Caco-2 (cell line): ENCODE measurements at regions not wholly inside any gene's neighbourhood (a gene's known extent, or its start where the extent isn't known, plus 50 kb on each side); places are given as distances from the start of the nearest gene placed in this dataset.

Experiments used
- BruUV-seq: library from RNA; stranded (reverse); fragments of 400-500 nt; replicated peaks from 2 replicates; lab custom pipeline; 2021; lab: Mats Ljungman, UMichigan
- CTCF ChIA-PET: fragments of 300-600 bp; sonication (Branson Sonifier 250); formaldehyde crosslinking; loops from one replicate; lab custom pipeline; 2022; ENCODE audit warnings: antibody characterized with exemption; lab: Charles Lee
- POLR2A ChIA-PET: fragments of 300-600 bp; sonication (Branson Sonifier 250); formaldehyde crosslinking; loops from one replicate; lab custom pipeline; 2022; ENCODE audit warnings: antibody characterized with exemption; lab: Charles Lee
- DNase-seq, 2 experiments: peaks; one replicate each; pipeline versions ENCODE4 v3.0.0 to v3.0.0-alpha.2; 2020 to 2022
- H3K27me3 ChIP-seq: replicated peaks from 2 replicates; pipeline ENCODE4 v1.6.0; 2011; ENCODE audit warnings: low read length; ENCODE audit not compliant: control insufficient read depth, insufficient read depth
- H3K36me3 ChIP-seq: 2 replicates; pipeline ENCODE4 v1.5.1; 2011; ENCODE audit warnings: low read length; ENCODE audit not compliant: control insufficient read depth, insufficient read depth
- H3K4me1 ChIP-seq: fragments of 250-450 bp; sonication (Bioruptor Pico); 2 replicates; pipeline ENCODE4 v1.5.1; 2020; ENCODE audit warnings: mild to moderate bottlenecking
- H3K4me3 ChIP-seq: 2 replicates; pipeline ENCODE4 v1.5.1; 2011; ENCODE audit warnings: low read depth, mild to moderate bottlenecking, control low read depth, low read length
- H3K9me3 ChIP-seq: fragments of 250-450 bp; sonication (Bioruptor Pico); 2 replicates; pipeline ENCODE4 v1.5.1; 2020; ENCODE audit warnings: mild to moderate bottlenecking, moderate library complexity
- H3K27ac Mint-ChIP-seq: one replicate; pipeline ENCODE4 v1.8.0; 2022; ENCODE audit warnings: mixed read lengths; ENCODE audit not compliant: unreplicated experiment
- H3K27me3 Mint-ChIP-seq: one replicate; pipeline ENCODE4 v1.8.0; 2022; ENCODE audit warnings: mixed read lengths; ENCODE audit not compliant: insufficient read depth, unreplicated experiment
- H3K36me3 Mint-ChIP-seq: one replicate; pipeline ENCODE4 v1.8.0; 2022; ENCODE audit warnings: mild to moderate bottlenecking, mixed read lengths; ENCODE audit not compliant: insufficient read depth, unreplicated experiment
- H3K4me1 Mint-ChIP-seq: one replicate; pipeline ENCODE4 v1.8.0; 2022; ENCODE audit warnings: low read depth, mixed read lengths; ENCODE audit not compliant: unreplicated experiment
- H3K4me3 Mint-ChIP-seq: one replicate; pipeline ENCODE4 v1.8.0; 2022; ENCODE audit warnings: mild to moderate bottlenecking, moderate library complexity, mixed read lengths; ENCODE audit not compliant: unreplicated experiment
- H3K9me3 Mint-ChIP-seq: one replicate; pipeline ENCODE4 v1.8.0; 2022; ENCODE audit warnings: mixed read lengths; ENCODE audit not compliant: unreplicated experiment
- CTCF ChIP-seq, 2 experiments: fragments of 200-600 bp in 1 of 2; IDR thresholded peaks; 1 replicate in 1 of 2; 2 replicates in 1 of 2; pipeline versions ENCODE4 v1.5.1 to v1.8.0; 2011 to 2022; ENCODE audit warnings: antibody characterized with exemption in 1 of 2, control low read depth in 1 of 2, inconsistent platforms in 1 of 2, low read depth in 1 of 2, low read length in 1 of 2, mild to moderate bottlenecking in 1 of 2, moderate library complexity in 1 of 2; ENCODE audit not compliant: insufficient read depth in 1 of 2, severe bottlenecking in 1 of 2, unreplicated experiment in 1 of 2
- intact Hi-C: fragments of 100-400 bp; cut with micrococcal nuclease; formaldehyde crosslinking; loops from one replicate; pipeline ENCODE4 v1.10.0; 2022; ENCODE audit not compliant: unreplicated experiment

GRCh38 chr6:74588094-74588832 lies 617.6 kb downstream of the COL12A1 start:
- H3K4me3 Mint-ChIP-seq, result no peak overlapping the region
- CTCF ChIA-PET, result no interaction called here
- POLR2A ChIA-PET, result no interaction called here
- no peak overlapping the region for H3K4me3 ChIP-seq
- no peak for TF ChIP-seq CTCF (IDR thresholded peaks at IDR 0.05; ENCODE audit: insufficient read depth in 1 of 2, low read depth in 1 of 2, low read length in 1 of 2, severe bottlenecking in 1 of 2, unreplicated experiment in 1 of 2)
- H3K4me1 Mint-ChIP-seq, result no peaks in the 10 kb centered on the region
- no peaks in the 10 kb centered on the region for H3K27me3 Mint-ChIP-seq
- no TSS peak for BruUV-seq
- H3K27ac Mint-ChIP-seq, result no peak overlapping the region
- H3K9me3 Mint-ChIP-seq, result peaks cover 14% of the 10 kb centered on the region
- intact Hi-C loops, result no loop called here
- no peaks in the 10 kb centered on the region for H3K27me3 ChIP-seq
- no peaks in the 10 kb centered on the region for H3K9me3 ChIP-seq
- H3K4me1 ChIP-seq, result no peaks in the 10 kb centered on the region
- H3K36me3 ChIP-seq, result no peaks in the 10 kb centered on the region
- DNase-seq, result no peak
- no peaks in the 10 kb centered on the region for H3K36me3 Mint-ChIP-seq

GRCh38 chr6:74587386-74587785 lies 618.5 kb downstream of the COL12A1 start:
- no peak for TF ChIP-seq CTCF (IDR thresholded peaks at IDR 0.05; ENCODE audit: insufficient read depth in 1 of 2, low read depth in 1 of 2, low read length in 1 of 2, severe bottlenecking in 1 of 2, unreplicated experiment in 1 of 2)
- no peak overlapping the region for H3K4me3 Mint-ChIP-seq
- no peaks in the 10 kb centered on the region for H3K36me3 ChIP-seq
- CTCF ChIA-PET, result no interaction called here
- H3K27me3 Mint-ChIP-seq, result no peaks in the 10 kb centered on the region
- H3K4me3 ChIP-seq, result no peak overlapping the region
- no peaks in the 10 kb centered on the region for H3K4me1 ChIP-seq
- no peak overlapping the region for H3K27ac Mint-ChIP-seq
- no TSS peak for BruUV-seq
- no peaks in the 10 kb centered on the region for H3K4me1 Mint-ChIP-seq
- POLR2A ChIA-PET, result no interaction called here
- no peak for DNase-seq
- no peaks in the 10 kb centered on the region for H3K27me3 ChIP-seq
- intact Hi-C loops, result no loop called here
- no peaks in the 10 kb centered on the region for H3K9me3 ChIP-seq
- no peaks in the 10 kb centered on the region for H3K36me3 Mint-ChIP-seq
- peaks cover 9% of the 10 kb centered on the region for H3K9me3 Mint-ChIP-seq

GRCh38 chr6:74585753-74586152 lies 620.1 kb downstream of the COL12A1 start:
- no peak for TF ChIP-seq CTCF (IDR thresholded peaks at IDR 0.05; ENCODE audit: insufficient read depth in 1 of 2, low read depth in 1 of 2, low read length in 1 of 2, severe bottlenecking in 1 of 2, unreplicated experiment in 1 of 2)
- intact Hi-C loops, result no loop called here
- H3K27ac Mint-ChIP-seq, result no peak overlapping the region
- H3K4me1 Mint-ChIP-seq, result no peaks in the 10 kb centered on the region
- DNase-seq, result no peak
- CTCF ChIA-PET, result no interaction called here
- H3K27me3 Mint-ChIP-seq, result no peaks in the 10 kb centered on the region
- no peaks in the 10 kb centered on the region for H3K36me3 Mint-ChIP-seq
- H3K36me3 ChIP-seq, result no peaks in the 10 kb centered on the region
- peaks cover 9% of the 10 kb centered on the region for H3K9me3 Mint-ChIP-seq
- no peaks in the 10 kb centered on the region for H3K4me1 ChIP-seq
- H3K9me3 ChIP-seq, result no peaks in the 10 kb centered on the region
- POLR2A ChIA-PET, result no interaction called here
- BruUV-seq, result no TSS peak
- H3K4me3 Mint-ChIP-seq, result no peak overlapping the region
- no peaks in the 10 kb centered on the region for H3K27me3 ChIP-seq
- H3K4me3 ChIP-seq, result no peak overlapping the region
